Smooth muscle cell (in vitro differentiated cells): ENCODE measurements at regions not wholly inside any gene's neighbourhood (a gene's known extent, or its start where the extent isn't known, plus 50 kb on each side); places are given as distances from the start of the nearest gene placed in this dataset.

Experiments
- DNase-seq: peaks from one replicate; lab custom pipeline; 2025; ENCODE audit not compliant: unreplicated experiment; lab: John Stamatoyannopoulos, UW
- H2AFZ ChIP-seq: fragments of 200-600 bp; sonication (generic); 2 replicates; pipeline ENCODE4 v1.6.0; 2016; ENCODE audit warnings: antibody characterized with exemption, low read depth, mild to moderate bottlenecking
- H3F3A ChIP-seq: fragments of 200-600 bp; sonication (generic); 2 replicates; pipeline ENCODE4 v1.6.0; 2017; ENCODE audit warnings: antibody characterized with exemption, low read depth
- H3K27ac ChIP-seq: fragments of 200-600 bp; sonication (generic); 2 replicates; pipeline ENCODE4 v1.5.1; 2016; ENCODE audit warnings: low read depth, mild to moderate bottlenecking
- H3K27me3 ChIP-seq: fragments of 200-600 bp; sonication (generic); 2 replicates; pipeline ENCODE4 v1.6.1; 2016; ENCODE audit warnings: low read depth, mild to moderate bottlenecking
- H3K36me3 ChIP-seq: fragments of 200-600 bp; sonication (generic); 2 replicates; pipeline ENCODE4 v1.5.1; 2016; ENCODE audit warnings: low read depth
- H3K4me1 ChIP-seq: fragments of 200-600 bp; sonication (generic); 2 replicates; pipeline ENCODE4 v1.5.1; 2016; ENCODE audit warnings: low read depth
- H3K4me2 ChIP-seq: fragments of 200-600 bp; sonication (generic); 2 replicates; pipeline ENCODE4 v1.6.0; 2016; ENCODE audit warnings: mild to moderate bottlenecking
- H3K4me3 ChIP-seq: fragments of 200-600 bp; sonication (generic); 2 replicates; pipeline ENCODE4 v1.5.1; 2016; ENCODE audit warnings: mild to moderate bottlenecking
- H3K79me2 ChIP-seq: fragments of 200-600 bp; sonication (generic); 2 replicates; pipeline ENCODE4 v1.6.0; 2016; ENCODE audit warnings: low read depth, mild to moderate bottlenecking
- H3K9ac ChIP-seq: fragments of 200-600 bp; sonication (generic); 2 replicates; pipeline ENCODE4 v1.6.0; 2016; ENCODE audit warnings: low read depth
- H3K9me3 ChIP-seq: fragments of 200-600 bp; sonication (generic); replicated peaks from 2 replicates; pipeline ENCODE4 v1.5.1; 2016; ENCODE audit warnings: low read depth
- H4K20me1 ChIP-seq: fragments of 200-600 bp; sonication (generic); 2 replicates; pipeline ENCODE4 v1.6.0; 2016; ENCODE audit warnings: low read depth
- WGBS: methylation state at CpG from one replicate; pipeline ENCODE4 v1.1.7; 2016; ENCODE audit warnings: low lambda C conversion rate; 5-methylcytosine and 5-hydroxymethylcytosine counted together
- TF ChIP-seq, protein P1 (sequence below): fragments of 200-600 bp; sonication (generic); IDR thresholded peaks from 2 replicates; pipeline ENCODE4 v1.5.1; 2017; ENCODE audit warnings: borderline replicate concordance, mild to moderate bottlenecking, antibody characterized with exemption; ENCODE audit not compliant: insufficient read depth, poor library complexity, severe bottlenecking

DNA sequence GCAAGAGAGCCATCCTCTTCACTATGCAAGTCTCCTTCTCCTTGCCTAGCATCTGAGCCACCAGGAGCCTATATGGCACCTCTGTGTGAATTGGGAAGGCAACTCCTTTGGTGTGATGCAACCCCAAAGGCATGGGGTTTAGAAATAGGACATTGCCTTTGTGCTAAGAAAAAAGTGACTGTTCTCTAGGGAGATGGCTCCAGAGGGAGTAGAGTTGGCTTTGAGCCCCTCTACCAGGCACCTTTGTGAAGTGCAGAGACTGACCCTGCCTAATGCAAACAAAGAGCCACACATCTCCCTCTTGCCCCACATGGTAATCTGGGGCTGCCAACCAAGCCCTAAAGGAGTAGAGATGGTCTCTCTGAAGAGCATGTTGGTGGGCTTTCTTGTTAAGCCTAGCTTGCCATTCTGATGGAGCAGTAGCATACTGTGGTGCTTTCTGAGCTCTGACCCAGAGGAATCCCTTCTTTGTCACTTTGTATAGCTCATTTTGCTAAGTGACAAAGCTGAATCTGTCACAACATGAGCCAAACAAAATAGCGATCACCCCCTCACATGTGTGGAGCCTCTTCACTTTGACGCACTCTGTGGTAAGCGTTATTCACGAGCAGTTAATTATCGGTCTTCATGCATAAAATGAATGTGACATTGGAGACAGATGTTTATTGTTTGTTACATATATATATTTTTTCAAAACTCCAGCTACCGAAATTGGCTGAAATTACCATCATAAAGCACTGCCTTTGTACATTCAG lies 74.4 kb downstream of the RWDD3 start:
- TF ChIP-seq, protein P1, sequence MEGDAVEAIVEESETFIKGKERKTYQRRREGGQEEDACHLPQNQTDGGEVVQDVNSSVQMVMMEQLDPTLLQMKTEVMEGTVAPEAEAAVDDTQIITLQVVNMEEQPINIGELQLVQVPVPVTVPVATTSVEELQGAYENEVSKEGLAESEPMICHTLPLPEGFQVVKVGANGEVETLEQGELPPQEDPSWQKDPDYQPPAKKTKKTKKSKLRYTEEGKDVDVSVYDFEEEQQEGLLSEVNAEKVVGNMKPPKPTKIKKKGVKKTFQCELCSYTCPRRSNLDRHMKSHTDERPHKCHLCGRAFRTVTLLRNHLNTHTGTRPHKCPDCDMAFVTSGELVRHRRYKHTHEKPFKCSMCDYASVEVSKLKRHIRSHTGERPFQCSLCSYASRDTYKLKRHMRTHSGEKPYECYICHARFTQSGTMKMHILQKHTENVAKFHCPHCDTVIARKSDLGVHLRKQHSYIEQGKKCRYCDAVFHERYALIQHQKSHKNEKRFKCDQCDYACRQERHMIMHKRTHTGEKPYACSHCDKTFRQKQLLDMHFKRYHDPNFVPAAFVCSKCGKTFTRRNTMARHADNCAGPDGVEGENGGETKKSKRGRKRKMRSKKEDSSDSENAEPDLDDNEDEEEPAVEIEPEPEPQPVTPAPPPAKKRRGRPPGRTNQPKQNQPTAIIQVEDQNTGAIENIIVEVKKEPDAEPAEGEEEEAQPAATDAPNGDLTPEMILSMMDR, result no peak
- no peaks in the 10 kb centered on the region for H3K9me3 ChIP-seq
- H3F3A ChIP-seq, result no peaks in the 10 kb centered on the region
- H3K27ac ChIP-seq, result no peak overlapping the region
- H2AFZ ChIP-seq, result no peak overlapping the region
- no peak overlapping the region for H3K9ac ChIP-seq
- no peak overlapping the region for H3K4me2 ChIP-seq
- no peak for DNase-seq
- H4K20me1 ChIP-seq, result no peaks in the 10 kb centered on the region
- no peaks in the 10 kb centered on the region for H3K79me2 ChIP-seq
- no peaks in the 10 kb centered on the region for H3K36me3 ChIP-seq
- 65% methylated on average over 6 of the region's 6 CpGs for WGBS
- no peak overlapping the region for H3K4me3 ChIP-seq
- no peaks in the 10 kb centered on the region for H3K27me3 ChIP-seq
- H3K4me1 ChIP-seq, result no peaks in the 10 kb centered on the region

- Histone ChIP-seq H3K79me2 (no peaks in the 10 kb centered on the region), H3K36me3 (no peaks in the 10 kb centered on the region), H3K9me3 (no peaks in the 10 kb centered on the region), H3K4me2 (no peak overlapping the region), H3K4me1 (no peaks in the 10 kb centered on the region), H3K27ac (no peak overlapping the region), H4K20me1 (no peaks in the 10 kb centered on the region), H2AFZ (no peak overlapping the region), H3K9ac (no peak overlapping the region), H3K4me3 (no peak overlapping the region), H3F3A (no peaks in the 10 kb centered on the region), H3K27me3 (no peaks in the 10 kb centered on the region)
- no peak for DNase-seq
- TF ChIP-seq, protein P1, result peak; percentile 58
- WGBS, result 49% methylated on average over 2 of the region's 2 CpGs
Measured at GRCh38 chr1:95309031-95309471, 75.0 kb downstream of the RWDD3 start.

GRCh38 chr1:95311014-95311413 lies 77.0 kb downstream of the RWDD3 start:
- Histone ChIP-seq H3K4me1 (no peaks in the 10 kb centered on the region), H2AFZ (peak overlapping the region; percentile 77), H3K36me3 (no peaks in the 10 kb centered on the region), H3K4me3 (peak overlapping the region; percentile 21), H3K9me3 (no peaks in the 10 kb centered on the region), H3K4me2 (peak overlapping the region; percentile 64), H3K27me3 (no peaks in the 10 kb centered on the region), H4K20me1 (no peaks in the 10 kb centered on the region), H3K27ac (no peak overlapping the region), H3K79me2 (no peaks in the 10 kb centered on the region), H3F3A (no peaks in the 10 kb centered on the region), H3K9ac (no peak overlapping the region)
- TF ChIP-seq, protein P1, result no peak
- 36% methylated on average over 7 of the region's 7 CpGs for WGBS
- no peak for DNase-seq

DNA sequence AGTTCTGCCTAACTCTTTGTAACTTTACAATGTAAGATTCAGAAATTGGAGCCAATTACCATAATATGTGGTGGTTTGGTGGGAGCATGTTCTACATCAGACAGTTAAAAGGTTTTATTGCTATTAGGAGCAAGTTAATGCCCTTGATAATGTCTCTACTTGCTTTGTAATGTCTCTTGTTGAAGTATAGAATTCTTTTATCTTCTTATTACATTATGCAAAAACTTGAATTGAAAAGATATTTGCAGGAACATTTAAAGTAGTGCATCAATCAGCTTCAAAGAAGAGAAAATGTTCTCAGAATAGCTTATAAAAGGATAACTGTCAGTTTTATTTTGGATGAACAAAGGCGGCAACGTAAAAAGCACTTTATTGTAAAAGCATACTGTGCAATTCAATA lies 77.8 kb downstream of the RWDD3 start:
- H3K36me3 ChIP-seq, result no peaks in the 10 kb centered on the region
- no peaks in the 10 kb centered on the region for H3F3A ChIP-seq
- TF ChIP-seq, protein P1, result no peak
- no peak for DNase-seq
- no peaks in the 10 kb centered on the region for H3K79me2 ChIP-seq
- H3K27me3 ChIP-seq, result no peaks in the 10 kb centered on the region
- 87% methylated on average over 2 of the region's 2 CpGs for WGBS
- H3K4me2 ChIP-seq, result peak overlapping the region; percentile 64
- no peak overlapping the region for H3K4me3 ChIP-seq
- H3K4me1 ChIP-seq, result no peaks in the 10 kb centered on the region
- H3K27ac ChIP-seq, result no peak overlapping the region
- H2AFZ ChIP-seq, result peak overlapping the region; percentile 77
- no peaks in the 10 kb centered on the region for H3K9me3 ChIP-seq
- H4K20me1 ChIP-seq, result no peaks in the 10 kb centered on the region
- no peak overlapping the region for H3K9ac ChIP-seq
